H1 (cell line): ENCODE measurements at regions not wholly inside any gene's neighbourhood (a gene's known extent, or its start where the extent isn't known, plus 50 kb on each side); places are given as distances from the start of the nearest gene placed in this dataset.

Experiments used
- CHD2 ChIP-seq: IDR thresholded peaks from 2 replicates; pipeline ENCODE4 v1.6.1; 2012; ENCODE audit warnings: low read length, improper control_type of control experiment
- CHD7 ChIP-seq: fragments of 300-600 bp; sonication (generic); IDR thresholded peaks from 2 replicates; pipeline ENCODE4 v1.7.1; 2012; ENCODE audit warnings: low read length, moderate library complexity, mild to moderate bottlenecking, inconsistent platforms; ENCODE audit not compliant: insufficient replicate concordance
- GTF2F1 ChIP-seq: IDR thresholded peaks from 2 replicates; pipeline ENCODE4 v1.6.1; 2012; ENCODE audit warnings: low read depth, low read length, improper control_type of control experiment, borderline replicate concordance
- HDAC2 ChIP-seq, 2 experiments: fragments of 300-600 bp in 1 of 2; sonication (generic) in 1 of 2; IDR thresholded peaks; 2 replicates each; pipeline ENCODE4 v1.6.1; 2011 to 2012; ENCODE audit warnings: low read depth in 2 of 2, low read length in 2 of 2, mild to moderate bottlenecking in 2 of 2, moderate library complexity in 2 of 2, borderline replicate concordance in 1 of 2, inconsistent platforms in 1 of 2
- JUN ChIP-seq: IDR thresholded peaks from 2 replicates; pipeline ENCODE4 v1.6.1; 2011; ENCODE audit warnings: low read depth, mild to moderate bottlenecking, improper control_type of control experiment, low read length
- KDM1A ChIP-seq: fragments of 200-600, 300-600 bp; sonication (generic); IDR thresholded peaks from 2 replicates; pipeline ENCODE4 v1.7.1; 2016; ENCODE audit warnings: mild to moderate bottlenecking, low read length, borderline replicate concordance
- KDM5A ChIP-seq: fragments of 200-600 bp; IDR thresholded peaks from 2 replicates; pipeline ENCODE4 v1.7.1; 2012; ENCODE audit warnings: mild to moderate bottlenecking, low read length, inconsistent platforms, mixed read lengths
- MAFK ChIP-seq: IDR thresholded peaks from 2 replicates; pipeline ENCODE4 v1.6.1; 2012; ENCODE audit warnings: low read depth, mild to moderate bottlenecking, improper control_type of control experiment, low read length
- NANOG ChIP-seq: IDR thresholded peaks from 2 replicates; pipeline ENCODE4 v1.6.1; 2011; ENCODE audit warnings: low read length, low read depth, mild to moderate bottlenecking, inconsistent platforms; ENCODE audit not compliant: insufficient read depth, poor library complexity, severe bottlenecking
- NRF1 ChIP-seq: IDR thresholded peaks from 2 replicates; pipeline ENCODE4 v1.6.1; 2011; ENCODE audit warnings: mild to moderate bottlenecking, low read depth, low read length, improper control_type of control experiment
- POLR2A ChIP-seq, 2 experiments: IDR thresholded peaks; 1 replicate in 1 of 2; 2 replicates in 1 of 2; pipeline ENCODE4 v1.6.1; 2011; ENCODE audit warnings: low read depth in 2 of 2, low read length in 2 of 2, mild to moderate bottlenecking in 2 of 2; ENCODE audit errors: control extremely low read depth in 1 of 2
- TEAD4 ChIP-seq: IDR thresholded peaks from 2 replicates; pipeline ENCODE4 v1.6.1; 2012; ENCODE audit warnings: low read depth, low read length, inconsistent platforms, mixed read lengths

GRCh38 chr16:55273959-55274358 is 50.0 kb upstream of the IRX6 start (continued):
- no peak for TF ChIP-seq CHD7
- TF ChIP-seq TEAD4, result no peak
- TF ChIP-seq MAFK, result no peak
- no peak for TF ChIP-seq POLR2A (IDR thresholded peaks at IDR 0.05; ENCODE audit: control extremely low read depth in 1 of 2, low read depth in 2 of 2, low read length in 2 of 2)
- no peak for TF ChIP-seq NRF1
- TF ChIP-seq JUN, result no peak
- no peak for TF ChIP-seq NANOG
- TF ChIP-seq KDM5A, result no peak
- TF ChIP-seq KDM1A, result no peak
- TF ChIP-seq HDAC2 (IDR thresholded peaks at IDR 0.05; ENCODE audit: borderline replicate concordance in 1 of 2, low read depth in 2 of 2, low read length in 2 of 2), result no peak
- no peak for TF ChIP-seq CHD2
- TF ChIP-seq GTF2F1, result no peak
